HG03558 (cell line): ENCODE measurements at regions not wholly inside any gene's neighbourhood (a gene's known extent, or its start where the extent isn't known, plus 50 kb on each side); places are given as distances from the start of the nearest gene placed in this dataset.

Experiments used
- ATAC-seq: cut with Tn5 transposase; IDR thresholded peaks from one replicate; pipeline ENCODE4 v1.9.1; 2021; ENCODE audit warnings: moderate number of reproducible peaks; ENCODE audit not compliant: unreplicated experiment; ENCODE audit errors: extremely low read depth

- no peak for ATAC-seq
These were observed 109.2 kb downstream of the COPS8 start for GRCh38 chr2:237194906-237195305.

- no peak for ATAC-seq
These were observed 109.9 kb downstream of the COPS8 start for GRCh38 chr2:237195396-237196120.

- ATAC-seq, result no peak
These were observed 110.7 kb downstream of the COPS8 start for GRCh38 chr2:237196409-237196808.

GRCh38 chr2:237196866-237197618 is 111.4 kb downstream of the COPS8 start:
- no peak for ATAC-seq

- ATAC-seq, result no peak
These were observed 112.6 kb downstream of the COPS8 start for GRCh38 chr2:237198164-237198855.

GRCh38 chr2:237199082-237199481 is 113.4 kb downstream of the COPS8 start:
- ATAC-seq, result no peak

GRCh38 chr2:237199577-237199976 is 113.9 kb downstream of the COPS8 start:
- ATAC-seq, result no peak

GRCh38 chr2:237200462-237200861 is 114.8 kb downstream of the COPS8 start:
- no peak for ATAC-seq

- peak; percentile 81 for ATAC-seq
These were observed 116.0 kb downstream of the COPS8 start for GRCh38 chr2:237201461-237202287.

GRCh38 chr2:237202288-237203030 is 116.8 kb downstream of the COPS8 start:
- no peak for ATAC-seq

- no peak for ATAC-seq
These were observed 119.4 kb downstream of the COPS8 start for GRCh38 chr2:237205043-237205541.

- ATAC-seq, result no peak
These were observed 119.9 kb downstream of the COPS8 start for GRCh38 chr2:237205561-237205971.

GRCh38 chr2:237207646-237208045 is 122.0 kb downstream of the COPS8 start:
- no peak for ATAC-seq

GRCh38 chr2:237208373-237209260 is 122.9 kb downstream of the COPS8 start:
- ATAC-seq, result no peak

GRCh38 chr2:237209885-237210284 is 124.2 kb downstream of the COPS8 start:
- ATAC-seq, result no peak

GRCh38 chr2:237210297-237210696 is 124.6 kb downstream of the COPS8 start:
- ATAC-seq, result no peak

GRCh38 chr2:237210763-237211162 is 125.1 kb downstream of the COPS8 start:
- ATAC-seq, result no peak
